ENCODE measurements at regions not wholly inside any gene's neighbourhood (a gene's known extent, or its start where the extent isn't known, plus 50 kb on each side); places are given as distances from the start of the nearest gene placed in this dataset.
A peak's percentile ranks its signal among the peaks of the same experiment; 100 is the strongest.

- Histone ChIP-seq H3K9ac (ENCODE audit: insufficient read depth, low read length, poor library complexity, severe bottlenecking) (no peak overlapping the region), H3K36me3 (replicated peaks in 1 of 2; ENCODE audit: control insufficient read depth in 1 of 2, insufficient read depth in 2 of 2, low read length in 2 of 2) (no peaks in the 10 kb centered on the region), H3K27ac (ENCODE audit: low read depth in 1 of 2, low read length in 2 of 2) (no peak overlapping the region), H3K27me3 (ENCODE audit: control insufficient read depth in 2 of 2, insufficient read depth in 2 of 2, low read length in 2 of 2) (peaks cover 0 to 14% of the 10 kb centered on the region in 2 donors), H2AFZ (ENCODE audit: insufficient read depth, low read depth, low read length, poor library complexity, severe bottlenecking) (no peak overlapping the region), H3K4me2 (replicated peaks; ENCODE audit: extremely low read depth, low read length, poor library complexity, severe bottlenecking) (no peak overlapping the region), H3K4me3 (replicated peaks in 1 of 3; ENCODE audit: low read depth in 2 of 3, low read length in 3 of 3) (no peak overlapping the region), H4K20me1 (ENCODE audit: insufficient read depth, low read length) (no peaks in the 10 kb centered on the region), H3K9me3 (replicated peaks in 1 of 2; ENCODE audit: control insufficient read depth in 1 of 2, insufficient read depth in 1 of 2, low read length in 2 of 2) (peaks cover 9 to 12% of the 10 kb centered on the region in 2 donors), H3K4me1 (ENCODE audit: control insufficient read depth in 1 of 2, insufficient read depth in 2 of 2, low read length in 2 of 2) (no peaks in the 10 kb centered on the region), H3K79me2 (ENCODE audit: insufficient read depth, low read length) (no peaks in the 10 kb centered on the region)
- peaks cover 14 to 25% (median 17%) of the 10 kb centered on the region in 3 donors for H3K27me3 Mint-ChIP-seq (ENCODE audit: low read depth in 3 of 3)
- no peaks in the 10 kb centered on the region for H3K36me3 Mint-ChIP-seq
- WGBS (ENCODE audit: insufficient coverage): 94% methylated on average over 10 of the region's 16 CpGs
- peaks cover 2% of the 10 kb centered on the region for H3K4me1 Mint-ChIP-seq
- intact Hi-C loops (cut with micrococcal nuclease): no loop called here
- H3K4me3 Mint-ChIP-seq: peak overlapping the region in 1 of 2 donors; percentile 21
- H3K9me3 Mint-ChIP-seq: peaks cover 3 to 17% (median 11%) of the 10 kb centered on the region in 7 donors
- no peak for DNase-seq
- H3K27ac Mint-ChIP-seq: no peak overlapping the region
- TF ChIP-seq CTCF (IDR thresholded peaks at IDR 0.05): no peak
Measured at GRCh38 chr17:77036136-77036840, 104.5 kb upstream of the SEC14L1 start.

- TF ChIP-seq CTCF (IDR thresholded peaks at IDR 0.05): no peak
- Histone ChIP-seq H3K4me1 (ENCODE audit: control insufficient read depth in 1 of 2, insufficient read depth in 2 of 2, low read length in 2 of 2) (no peaks in the 10 kb centered on the region), H3K9me3 (replicated peaks in 1 of 2; ENCODE audit: control insufficient read depth in 1 of 2, insufficient read depth in 1 of 2, low read length in 2 of 2) (peaks cover 4 to 7% of the 10 kb centered on the region in 2 donors), H3K4me3 (replicated peaks in 1 of 3; ENCODE audit: low read depth in 2 of 3, low read length in 3 of 3) (no peak overlapping the region), H2AFZ (ENCODE audit: insufficient read depth, low read depth, low read length, poor library complexity, severe bottlenecking) (no peak overlapping the region), H4K20me1 (ENCODE audit: insufficient read depth, low read length) (no peaks in the 10 kb centered on the region), H3K27me3 (ENCODE audit: control insufficient read depth in 2 of 2, insufficient read depth in 2 of 2, low read length in 2 of 2) (peaks cover 0 to 14% of the 10 kb centered on the region in 2 donors), H3K36me3 (replicated peaks in 1 of 2; ENCODE audit: control insufficient read depth in 1 of 2, insufficient read depth in 2 of 2, low read length in 2 of 2) (no peaks in the 10 kb centered on the region), H3K79me2 (ENCODE audit: insufficient read depth, low read length) (no peaks in the 10 kb centered on the region), H3K9ac (ENCODE audit: insufficient read depth, low read length, poor library complexity, severe bottlenecking) (no peak overlapping the region), H3K4me2 (replicated peaks; ENCODE audit: extremely low read depth, low read length, poor library complexity, severe bottlenecking) (no peak overlapping the region), H3K27ac (ENCODE audit: low read depth in 1 of 2, low read length in 2 of 2) (no peak overlapping the region)
- Mint-ChIP-seq H3K4me1 (peaks cover 2% of the 10 kb centered on the region), H3K4me3 (no peak overlapping the region), H3K27ac (no peak overlapping the region), H3K27me3 (ENCODE audit: low read depth in 3 of 3) (peaks cover 15 to 25% (median 19%) of the 10 kb centered on the region in 3 donors), H3K36me3 (no peaks in the 10 kb centered on the region), H3K9me3 (peaks cover 2 to 11% (median 5%) of the 10 kb centered on the region in 7 donors)
- no peak for DNase-seq
- WGBS (ENCODE audit: insufficient coverage): 23% methylated on average over 13 of the region's 23 CpGs
- intact Hi-C loops (cut with micrococcal nuclease): no loop called here
Measured at GRCh38 chr17:77036841-77037381, 103.9 kb upstream of the SEC14L1 start.

All from CD14-positive monocyte (primary cell).